ENCODE measurements at regions not wholly inside any gene's neighbourhood (a gene's known extent, or its start where the extent isn't known, plus 50 kb on each side); places are given as distances from the start of the nearest gene placed in this dataset.

- TF ChIP-seq CTCF (tag by site-specific recombination; IDR thresholded peaks at IDR 0.05) (no peak), ZNF121 (tag by site-specific recombination; IDR thresholded peaks at IDR 0.05) (no peak), ZIC2 (tag by site-specific recombination; IDR thresholded peaks at IDR 0.05) (no peak), ZNF274 (IDR thresholded peaks at IDR 0.05; ENCODE audit: low read length) (no peak), ZNF274 (tag by site-specific recombination; IDR thresholded peaks at IDR 0.05; ENCODE audit: borderline replicate concordance) (no peak)
Observed at GRCh38 chr18:7480879-7481278, 86.2 kb upstream of the PTPRM start.

All from HEK293 (cell line).